OCI-LY1 (cell line): ENCODE measurements at regions not wholly inside any gene's neighbourhood (a gene's known extent, or its start where the extent isn't known, plus 50 kb on each side); places are given as distances from the start of the nearest gene placed in this dataset.

Experiments used
- CTCF ChIP-seq: fragments of 200-600 bp; sonication (generic), shearing (Covaris generic); IDR thresholded peaks from 2 replicates; pipeline ENCODE4 v1.5.1; 2017; ENCODE audit warnings: mild to moderate bottlenecking, antibody characterized with exemption, low read length, moderate library complexity, mixed read lengths
- EZH2 ChIP-seq: fragments of 200-600 bp; sonication (generic), shearing (Covaris generic); IDR thresholded peaks from 2 replicates; pipeline ENCODE4 v1.8.0; 2017; ENCODE audit warnings: borderline replicate concordance, mixed run types, mild to moderate bottlenecking, antibody characterized with exemption, low read length, moderate library complexity, mixed read lengths

GRCh38 chr20:11375335-11375734 lies 542.4 kb upstream of the BTBD3 start:
- TF ChIP-seq CTCF (no peak), EZH2 (no peak)
